MM.1S (cell line): ENCODE measurements at regions not wholly inside any gene's neighbourhood (a gene's known extent, or its start where the extent isn't known, plus 50 kb on each side); places are given as distances from the start of the nearest gene placed in this dataset.

Experiments used
- DNase-seq: peaks from one replicate; pipeline ENCODE4 v3.0.0-alpha.2; 2015
- H2AFZ ChIP-seq: fragments of 300-600 bp; sonication (generic); 2 replicates; pipeline ENCODE4 v1.6.0; 2016; ENCODE audit warnings: antibody characterized with exemption, low read length
- H3F3A ChIP-seq: fragments of 300-600 bp; sonication (generic); 2 replicates; pipeline ENCODE4 v1.6.1; 2016; ENCODE audit warnings: mild to moderate bottlenecking, antibody characterized with exemption, low read length, moderate library complexity, mixed read lengths; ENCODE audit not compliant: insufficient read depth
- H3K27ac ChIP-seq: fragments of 300-600 bp; sonication (generic); 2 replicates; pipeline ENCODE4 v1.5.1; 2016; ENCODE audit warnings: mild to moderate bottlenecking, low read length
- H3K27me3 ChIP-seq: fragments of 300-600 bp; sonication (generic); replicated peaks from 2 replicates; pipeline ENCODE4 v1.6.0; 2016; ENCODE audit warnings: low read length; ENCODE audit not compliant: insufficient read depth
- H3K36me3 ChIP-seq: fragments of 300-600 bp; sonication (generic); replicated peaks from 2 replicates; pipeline ENCODE4 v1.6.1; 2016; ENCODE audit warnings: mild to moderate bottlenecking, low read length, mixed read lengths; ENCODE audit not compliant: insufficient read depth
- H3K4me1 ChIP-seq: fragments of 300-600 bp; sonication (generic); 2 replicates; pipeline ENCODE4 v1.6.1; 2016; ENCODE audit warnings: low read length, mixed read lengths
- H3K4me2 ChIP-seq: fragments of 300-600 bp; sonication (generic); 2 replicates; pipeline ENCODE4 v1.6.0; 2016; ENCODE audit warnings: low read depth, low read length
- H3K4me3 ChIP-seq: fragments of 300-600 bp; sonication (generic); 2 replicates; pipeline ENCODE4 v1.5.1; 2016; ENCODE audit warnings: low read length, mixed read lengths
- H3K79me2 ChIP-seq: fragments of 300-600 bp; sonication (generic); 2 replicates; pipeline ENCODE4 v1.6.1; 2016; ENCODE audit warnings: mixed run types, low read length, mixed read lengths
- H3K9ac ChIP-seq: fragments of 300-600 bp; sonication (generic); 2 replicates; pipeline ENCODE4 v1.6.1; 2016; ENCODE audit warnings: low read length, mixed read lengths
- H3K9me2 ChIP-seq: fragments of 300-600 bp; sonication (generic); replicated peaks from 2 replicates; pipeline ENCODE4 v1.6.1; 2016; ENCODE audit warnings: mild to moderate bottlenecking, low read length, mixed read lengths; ENCODE audit not compliant: insufficient read depth
- H3K9me3 ChIP-seq: fragments of 300-600 bp; sonication (generic); replicated peaks from 2 replicates; pipeline ENCODE4 v1.6.1; 2016; ENCODE audit warnings: mild to moderate bottlenecking, low read length, mixed read lengths; ENCODE audit not compliant: insufficient read depth
- H4K20me1 ChIP-seq: fragments of 300-600 bp; sonication (generic); 2 replicates; pipeline ENCODE4 v1.6.1; 2016; ENCODE audit warnings: mild to moderate bottlenecking, low read length, moderate library complexity, mixed read lengths; ENCODE audit not compliant: insufficient read depth
- EZH2 ChIP-seq: fragments of 300-600 bp; sonication (generic); optimal IDR thresholded peaks from 2 replicates; pipeline ENCODE3; 2017; ENCODE audit warnings: low read depth, mild to moderate bottlenecking, antibody characterized with exemption, low read length, mixed read lengths
- EZH2phosphoT487 ChIP-seq: fragments of 300-600 bp; sonication (generic); IDR thresholded peaks from 2 replicates; pipeline ENCODE4 v1.6.1; 2018; ENCODE audit warnings: antibody characterized with exemption, low read length
- TF ChIP-seq, protein P1 (sequence below): fragments of 300-600 bp; sonication (generic); IDR thresholded peaks from 2 replicates; pipeline ENCODE4 v1.5.1; 2016; ENCODE audit warnings: antibody characterized with exemption, low read length, mixed read lengths

- H4K20me1 ChIP-seq: no peaks in the 10 kb centered on the region
Observed at GRCh38 chr5:38078161-38078560, 180.2 kb upstream of the EGFLAM start.

DNA sequence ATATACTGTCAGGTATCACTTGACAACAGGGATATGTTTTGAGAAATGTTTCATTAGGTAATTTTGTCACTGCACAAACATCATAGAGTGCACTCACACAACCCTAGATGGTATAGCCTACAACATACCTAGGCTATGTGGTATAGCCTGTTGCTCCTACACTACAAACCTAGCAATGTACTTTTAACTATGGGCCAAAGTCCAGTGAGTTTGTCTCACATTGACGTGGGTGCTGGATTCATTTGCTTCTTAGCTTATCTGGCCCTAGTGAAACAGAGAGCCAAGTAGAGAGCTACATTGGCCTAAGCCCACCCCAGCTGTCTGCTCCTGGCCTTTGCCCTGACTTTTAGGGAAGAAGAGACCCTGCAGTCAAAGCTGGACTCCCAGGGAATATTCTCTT is 180.7 kb upstream of the EGFLAM start:
- Histone ChIP-seq H2AFZ (no peak overlapping the region), H3F3A (no peaks in the 10 kb centered on the region), H4K20me1 (no peaks in the 10 kb centered on the region), H3K27me3 (no peaks in the 10 kb centered on the region), H3K36me3 (no peaks in the 10 kb centered on the region), H3K4me3 (no peak overlapping the region), H3K4me2 (no peak overlapping the region), H3K27ac (no peak overlapping the region), H3K4me1 (no peaks in the 10 kb centered on the region), H3K9me3 (no peaks in the 10 kb centered on the region), H3K79me2 (no peaks in the 10 kb centered on the region), H3K9ac (no peak overlapping the region), H3K9me2 (no peaks in the 10 kb centered on the region)
- TF ChIP-seq EZH2phosphoT487: no peak
- TF ChIP-seq, protein P1, sequence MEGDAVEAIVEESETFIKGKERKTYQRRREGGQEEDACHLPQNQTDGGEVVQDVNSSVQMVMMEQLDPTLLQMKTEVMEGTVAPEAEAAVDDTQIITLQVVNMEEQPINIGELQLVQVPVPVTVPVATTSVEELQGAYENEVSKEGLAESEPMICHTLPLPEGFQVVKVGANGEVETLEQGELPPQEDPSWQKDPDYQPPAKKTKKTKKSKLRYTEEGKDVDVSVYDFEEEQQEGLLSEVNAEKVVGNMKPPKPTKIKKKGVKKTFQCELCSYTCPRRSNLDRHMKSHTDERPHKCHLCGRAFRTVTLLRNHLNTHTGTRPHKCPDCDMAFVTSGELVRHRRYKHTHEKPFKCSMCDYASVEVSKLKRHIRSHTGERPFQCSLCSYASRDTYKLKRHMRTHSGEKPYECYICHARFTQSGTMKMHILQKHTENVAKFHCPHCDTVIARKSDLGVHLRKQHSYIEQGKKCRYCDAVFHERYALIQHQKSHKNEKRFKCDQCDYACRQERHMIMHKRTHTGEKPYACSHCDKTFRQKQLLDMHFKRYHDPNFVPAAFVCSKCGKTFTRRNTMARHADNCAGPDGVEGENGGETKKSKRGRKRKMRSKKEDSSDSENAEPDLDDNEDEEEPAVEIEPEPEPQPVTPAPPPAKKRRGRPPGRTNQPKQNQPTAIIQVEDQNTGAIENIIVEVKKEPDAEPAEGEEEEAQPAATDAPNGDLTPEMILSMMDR: no peak
- TF ChIP-seq EZH2: no peak
- no peak for DNase-seq

More at GRCh38 chr5:38078161-38078560, 180.2 kb upstream of the EGFLAM start:
- no peaks in the 10 kb centered on the region for H3F3A ChIP-seq
- H3K9me3 ChIP-seq: no peaks in the 10 kb centered on the region
- H3K9ac ChIP-seq: no peak overlapping the region
- H3K9me2 ChIP-seq: no peaks in the 10 kb centered on the region
- no peaks in the 10 kb centered on the region for H3K36me3 ChIP-seq
- DNase-seq: no peak
- no peak overlapping the region for H3K4me2 ChIP-seq
- H3K4me1 ChIP-seq: no peaks in the 10 kb centered on the region
- TF ChIP-seq, protein P1: no peak
- no peak for TF ChIP-seq EZH2
- no peak for TF ChIP-seq EZH2phosphoT487
- no peak overlapping the region for H3K4me3 ChIP-seq
- no peak overlapping the region for H2AFZ ChIP-seq
- H3K79me2 ChIP-seq: no peaks in the 10 kb centered on the region
- no peaks in the 10 kb centered on the region for H3K27me3 ChIP-seq
- no peak overlapping the region for H3K27ac ChIP-seq

DNA sequence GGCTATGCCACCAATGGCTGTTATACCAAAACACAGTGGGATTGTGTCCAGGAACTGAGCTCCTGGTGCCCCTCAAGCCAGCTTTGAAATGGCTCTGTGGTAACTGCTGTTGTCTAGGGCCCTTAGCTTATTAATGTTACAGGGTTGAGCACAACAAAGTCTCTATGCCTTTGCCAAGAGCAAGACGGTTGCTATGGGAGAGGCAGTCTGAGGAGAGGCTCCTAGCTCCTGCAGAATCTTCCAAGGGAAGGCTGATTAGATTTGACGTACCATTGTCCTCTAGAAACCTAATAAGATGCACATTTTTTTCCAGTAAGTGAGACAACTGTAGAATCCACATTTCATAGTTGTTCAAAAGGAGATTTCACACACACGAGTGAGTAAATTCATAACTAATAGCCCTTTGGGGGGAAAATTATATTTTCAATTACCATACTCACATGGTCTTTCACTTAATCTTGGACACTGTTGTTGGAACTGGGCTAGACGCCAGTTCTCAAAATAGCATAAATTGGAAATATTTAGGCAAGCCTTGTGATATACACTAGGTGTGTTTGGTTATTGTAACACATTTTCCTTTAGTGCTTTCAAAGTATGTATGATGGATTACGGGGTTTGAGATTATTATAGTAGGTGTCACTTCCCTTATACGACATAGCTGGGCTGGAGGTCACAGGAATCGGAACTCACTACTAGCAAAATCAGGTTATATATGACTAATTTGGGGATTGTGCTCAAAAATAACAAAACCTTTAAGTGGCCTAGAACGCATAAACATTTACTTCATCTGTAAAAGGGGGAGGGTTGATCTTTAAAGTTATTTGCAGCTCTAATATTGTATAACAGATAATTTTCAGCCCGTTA is 186.3 kb upstream of the EGFLAM start:
- TF ChIP-seq EZH2 (no peak), EZH2phosphoT487 (no peak)
- TF ChIP-seq, protein P1: no peak
- H3K9me2 ChIP-seq: no peaks in the 10 kb centered on the region

More for the DNA sequence above, 186.3 kb upstream of the EGFLAM start:
- H3K27ac ChIP-seq: no peak overlapping the region
- no peaks in the 10 kb centered on the region for H3K9me3 ChIP-seq
- no peaks in the 10 kb centered on the region for H3F3A ChIP-seq
- DNase-seq: no peak
- no peaks in the 10 kb centered on the region for H4K20me1 ChIP-seq
- no peak overlapping the region for H3K4me2 ChIP-seq
- no peak overlapping the region for H3K4me3 ChIP-seq
- no peaks in the 10 kb centered on the region for H3K36me3 ChIP-seq
- no peaks in the 10 kb centered on the region for H3K27me3 ChIP-seq
- no peak overlapping the region for H2AFZ ChIP-seq
- H3K9ac ChIP-seq: no peak overlapping the region
- H3K79me2 ChIP-seq: no peaks in the 10 kb centered on the region
- H3K4me1 ChIP-seq: no peaks in the 10 kb centered on the region
